Smooth muscle cell of the brain vasculature (primary cell): ENCODE measurements at regions not wholly inside any gene's neighbourhood (a gene's known extent, or its start where the extent isn't known, plus 50 kb on each side); places are given as distances from the start of the nearest gene placed in this dataset.

Experiments used
- DNase-seq: peaks from one replicate; pipeline ENCODE4 v3.0.0-alpha.2; 2012; ENCODE audit warnings: low read depth, low spot score

GRCh38 chr3:132900481-132900880 is 137.7 kb upstream of the TMEM108 start:
- DNase-seq: no peak

DNA sequence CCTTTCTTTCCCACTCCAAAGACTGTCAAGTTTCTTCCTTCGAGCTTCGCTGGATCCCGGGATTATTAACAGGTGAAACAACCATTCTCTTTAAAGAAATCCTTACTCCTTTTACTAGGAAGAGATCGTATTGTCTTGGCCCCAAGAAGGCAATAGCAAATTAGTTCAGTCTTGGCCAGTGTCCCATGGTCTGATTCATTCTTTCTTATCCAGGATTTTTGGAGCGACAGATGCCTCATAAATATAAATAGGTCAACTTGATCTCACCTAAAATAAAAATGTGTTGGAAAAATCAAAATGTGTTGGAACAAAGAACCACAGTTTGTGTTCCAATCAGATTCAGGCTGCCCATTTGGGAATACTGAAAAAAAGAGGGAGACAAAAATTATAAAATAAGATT is 140.1 kb upstream of the TMEM108 start:
- DNase-seq: no peak

DNA sequence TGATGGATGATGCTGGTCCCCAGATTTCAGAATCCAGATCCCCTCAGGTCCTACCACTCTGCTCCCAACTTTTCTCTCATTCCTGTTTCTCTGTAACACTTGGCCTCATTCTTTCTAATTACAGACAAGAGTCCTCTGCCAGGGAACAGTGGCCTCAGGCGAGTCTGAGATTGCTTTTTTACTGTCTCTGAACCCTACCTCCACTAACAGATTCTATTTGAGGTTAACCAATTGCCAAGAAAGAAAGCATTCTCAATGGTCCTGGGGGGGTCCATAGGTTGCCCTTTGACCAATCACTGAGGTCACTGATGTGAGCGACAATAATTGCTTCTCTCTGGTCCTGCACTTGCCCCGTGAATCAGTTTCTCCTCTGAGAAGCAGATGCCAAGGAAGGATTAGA is 145.2 kb upstream of the TMEM108 start:
- no peak for DNase-seq

DNA sequence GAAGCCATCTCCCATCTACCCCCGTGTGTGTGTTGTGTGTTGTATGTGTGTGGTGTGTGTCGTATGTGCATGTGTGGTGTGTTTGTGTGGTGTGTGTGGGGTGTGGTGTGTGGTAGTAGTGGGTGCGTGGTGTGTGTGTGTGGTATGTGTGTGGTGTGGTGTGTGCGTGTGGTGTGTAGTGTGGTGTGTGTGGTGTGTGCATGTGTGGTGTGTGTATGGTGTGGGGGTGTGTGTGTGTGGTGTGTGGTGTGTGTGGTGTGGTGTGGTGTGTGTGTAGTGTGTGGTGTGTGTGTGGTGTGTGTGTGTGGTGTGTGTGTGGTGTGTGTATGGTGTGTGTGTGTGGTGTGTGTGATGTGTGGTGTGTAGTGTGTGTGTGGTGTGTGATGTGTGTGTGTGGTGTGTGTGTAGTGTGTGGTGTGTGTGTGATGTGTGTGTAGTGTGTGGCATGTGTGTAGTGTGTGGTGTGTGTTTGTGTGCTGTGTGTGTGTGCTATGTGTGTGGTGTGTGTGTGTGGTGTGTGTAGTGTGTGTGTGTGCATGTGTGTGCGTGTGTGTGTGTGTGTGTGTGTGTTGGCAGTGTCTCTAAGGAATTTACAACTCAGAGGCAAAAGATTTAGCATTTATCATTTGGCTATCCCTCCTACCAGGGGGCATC is 156.3 kb upstream of the TMEM108 start:
- no peak for DNase-seq

GRCh38 chr3:132880986-132881385 is 157.2 kb upstream of the TMEM108 start:
- no peak for DNase-seq

GRCh38 chr3:132879656-132880055 is 157.4 kb upstream of the NPHP3 start:
- no peak for DNase-seq

- DNase-seq: no peak
These were observed 152.5 kb upstream of the NPHP3 start for GRCh38 chr3:132874701-132875100.

DNA sequence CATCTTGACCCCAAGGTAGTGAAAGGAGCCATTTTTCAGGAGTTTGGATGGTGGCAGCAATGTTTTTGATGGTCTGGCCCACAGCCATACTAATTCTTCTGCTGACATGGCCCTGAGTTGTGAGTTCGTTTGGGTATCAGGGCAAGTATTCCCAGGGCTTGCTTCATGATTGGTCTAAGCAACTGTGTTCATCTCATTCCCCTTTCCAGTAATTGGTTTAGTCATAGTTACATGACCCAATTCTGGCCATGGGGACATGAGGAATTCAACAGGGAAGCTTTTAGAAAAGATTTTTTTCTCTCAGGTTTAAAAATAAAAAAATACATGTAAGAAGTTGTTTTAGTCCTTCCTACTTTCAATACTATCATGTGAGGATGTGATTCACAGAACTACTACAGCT is 150.5 kb upstream of the NPHP3 start:
- no peak for DNase-seq

DNA sequence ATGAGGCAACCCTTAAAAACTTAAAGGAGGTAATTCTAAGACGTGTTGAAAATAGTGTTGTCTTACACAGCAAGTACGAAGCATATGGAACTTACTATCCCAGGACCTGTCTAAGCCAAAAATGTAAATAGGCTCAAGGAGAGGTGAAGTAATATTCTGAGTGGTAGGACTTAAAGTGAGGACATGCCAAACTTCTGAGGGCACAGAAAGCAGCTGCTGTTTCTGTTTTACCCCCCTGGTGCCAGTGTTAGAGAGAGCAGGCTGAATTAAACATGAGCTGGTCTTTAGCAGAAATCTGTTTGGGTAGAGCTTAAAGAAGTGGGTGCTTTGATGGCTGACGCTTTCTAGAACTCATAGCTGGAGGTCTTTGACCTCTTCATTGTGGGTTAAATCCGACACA is 149.7 kb upstream of the NPHP3 start:
- DNase-seq: no peak

GRCh38 chr3:132870541-132870940 is 148.3 kb upstream of the NPHP3 start:
- DNase-seq: no peak

- no peak for DNase-seq
These were observed 145.7 kb upstream of the NPHP3 start for GRCh38 chr3:132867956-132868355.

DNA sequence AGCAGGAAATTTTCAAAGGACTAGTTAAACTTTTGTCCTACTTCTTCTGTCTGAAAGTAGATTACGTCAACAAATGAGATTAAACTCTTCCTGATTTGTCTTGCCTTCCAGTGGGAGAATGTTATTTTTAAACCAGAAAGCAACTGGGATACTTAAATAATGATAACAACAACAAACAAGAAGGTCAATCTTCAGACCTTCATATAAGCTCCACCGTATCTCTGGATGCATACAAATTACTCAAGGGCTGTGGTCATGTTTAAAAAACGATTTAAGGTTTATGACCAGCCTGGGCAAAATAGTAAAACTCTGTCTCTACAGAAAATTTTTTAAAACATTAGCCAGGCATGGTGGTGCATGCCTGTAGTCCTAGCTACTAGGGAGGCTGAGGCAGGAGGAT is 145.3 kb upstream of the NPHP3 start:
- no peak for DNase-seq

DNA sequence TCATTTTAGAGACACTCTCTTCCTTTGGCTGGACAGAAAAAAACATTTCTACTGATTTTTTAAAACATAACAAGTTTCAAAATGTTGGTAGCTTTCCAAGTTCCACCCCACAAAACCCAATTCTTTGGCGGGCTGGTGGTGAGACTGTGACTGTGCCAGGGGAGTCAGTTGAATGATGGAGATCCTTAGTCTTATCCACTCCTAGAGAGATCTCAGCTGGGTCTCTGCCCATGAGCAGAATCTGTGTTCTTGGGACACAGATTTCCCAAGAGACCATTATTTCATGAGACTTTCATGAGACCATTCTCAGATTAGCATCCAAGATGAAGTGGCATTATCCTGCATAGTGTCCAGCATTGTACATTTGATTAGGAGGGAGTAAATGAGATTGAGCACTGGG is 135.1 kb upstream of the NPHP3 start:
- DNase-seq: no peak

DNA sequence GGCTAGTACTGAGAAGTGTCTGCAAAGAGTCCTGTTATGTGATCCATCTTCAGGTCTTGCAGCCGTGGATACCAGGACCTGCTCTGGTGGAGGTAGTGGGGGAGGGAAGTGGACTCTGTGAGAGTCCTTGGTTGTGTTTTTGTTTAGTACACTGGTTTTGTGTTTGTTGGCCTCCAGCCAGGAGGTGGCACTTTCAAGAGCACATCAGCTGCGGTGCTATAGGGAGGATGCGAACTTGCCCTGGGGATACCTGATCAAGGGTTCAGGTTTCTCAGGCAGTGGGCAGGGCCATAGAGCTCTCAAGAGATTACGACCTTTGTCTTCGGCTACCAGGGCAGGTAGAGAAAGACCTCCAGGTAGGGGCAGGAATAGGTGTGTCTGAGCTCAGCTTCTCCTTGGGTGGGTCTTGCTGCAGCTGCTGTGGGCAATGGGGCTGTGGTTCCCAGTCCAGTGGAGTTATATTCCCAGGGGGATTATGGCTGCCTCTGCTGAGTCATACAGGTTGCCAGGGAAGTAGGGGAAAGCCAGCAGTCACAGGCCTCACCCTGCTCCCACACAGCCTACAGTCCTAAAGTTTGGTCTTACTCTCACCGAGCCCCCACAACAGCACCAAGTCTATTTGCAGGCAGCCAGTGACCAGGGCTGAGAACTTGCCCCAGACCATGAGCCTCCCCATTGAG is 132.8 kb upstream of the NPHP3 start:
- DNase-seq: no peak

DNA sequence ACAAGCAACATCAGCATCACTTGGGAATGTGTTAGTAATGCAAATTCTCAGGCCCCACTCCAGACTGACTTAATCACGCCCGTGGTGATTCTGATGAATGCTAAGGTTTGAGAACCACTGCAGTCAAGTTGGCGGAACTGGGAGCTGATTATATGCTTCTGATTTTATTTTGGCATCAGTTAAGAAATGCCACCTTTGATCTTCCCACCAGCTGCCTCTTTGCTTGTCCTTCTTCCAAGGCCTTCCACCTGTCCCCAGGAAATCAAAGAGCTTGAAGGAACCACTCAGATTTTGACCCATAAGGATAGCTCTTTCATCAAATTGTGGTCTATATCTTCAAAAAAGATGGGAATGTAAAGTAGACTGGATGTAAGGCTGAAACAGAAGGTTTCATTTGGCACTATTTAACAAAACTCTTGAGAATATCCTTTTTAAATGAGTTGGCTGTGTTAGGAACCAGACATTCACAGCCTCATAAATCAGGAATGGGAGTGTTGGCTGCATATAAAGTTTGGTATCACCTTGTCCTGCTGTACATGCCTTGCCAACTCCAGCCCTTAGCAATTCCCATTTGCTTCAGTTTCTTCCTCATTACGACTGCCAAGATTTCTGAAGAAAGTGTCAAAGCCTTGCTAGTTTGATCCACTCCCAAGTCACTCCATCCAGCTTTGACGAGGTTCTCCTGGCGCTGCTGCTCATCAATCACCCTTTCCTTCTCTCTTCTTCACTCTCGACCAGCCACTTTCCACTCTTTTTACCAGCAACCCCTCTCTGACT is 125.8 kb upstream of the NPHP3 start:
- no peak for DNase-seq

- DNase-seq: no peak
These were observed 121.8 kb upstream of the NPHP3 start for GRCh38 chr3:132843851-132844553.

- DNase-seq: no peak
These were observed 121.1 kb upstream of the NPHP3 start for GRCh38 chr3:132843349-132843748.

- no peak for DNase-seq
These were observed 119.4 kb upstream of the NPHP3 start for GRCh38 chr3:132841621-132842020.

- DNase-seq: no peak
These were observed 118.0 kb upstream of the NPHP3 start for GRCh38 chr3:132840201-132840700.

- no peak for DNase-seq
These were observed 116.3 kb upstream of the NPHP3 start for GRCh38 chr3:132838477-132838876.

- no peak for DNase-seq
These were observed 115.4 kb upstream of the NPHP3 start for GRCh38 chr3:132837615-132838014.

DNA sequence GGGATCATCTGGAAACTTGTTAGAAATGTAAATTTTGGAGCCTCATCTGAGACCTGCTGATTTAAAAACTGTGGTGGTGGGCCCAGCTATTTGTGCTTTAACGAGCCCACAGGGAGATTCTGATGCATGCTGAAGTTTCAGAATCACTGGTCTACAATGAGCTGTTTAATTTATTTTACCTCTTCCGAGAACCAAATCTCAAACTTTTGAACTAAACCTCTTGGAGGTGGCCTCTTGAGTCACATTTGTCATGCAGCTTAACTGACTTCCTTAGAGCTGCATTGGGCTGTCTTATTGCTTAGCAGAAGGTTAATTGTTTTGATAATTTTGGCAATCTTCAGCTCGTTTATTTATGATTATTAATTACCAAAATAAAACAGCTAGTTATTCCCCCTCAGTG is 112.1 kb upstream of the NPHP3 start:
- DNase-seq: no peak
